Activated CD8-positive, alpha-beta memory T cell treated with anti-CD3 and anti-CD28 coated beads, Interleukin-2, amount 10 ng/mL, durations not matched to agents 7 days and 5 days (primary cell): ENCODE measurements at regions not wholly inside any gene's neighbourhood (a gene's known extent, or its start where the extent isn't known, plus 50 kb on each side); places are given as distances from the start of the nearest gene placed in this dataset.

Experiments
- ATAC-seq: fragments of 150-1000 bp; cut with Tn5 transposase; one replicate; pipeline ENCODE4 v1.10.0; 2021; ENCODE audit warnings: moderate library complexity
- CTCF ChIA-PET: fragments of 350-600 bp; sonication (Branson Sonifier 250); formaldehyde crosslinking; loops from one replicate; lab custom pipeline; 2021; ENCODE audit warnings: antibody characterized with exemption; lab: Charles Lee
- DNase-seq: peaks from one replicate; pipeline ENCODE4 v3.0.0-alpha.2; 2020
- H3K27ac Mint-ChIP-seq: one replicate; pipeline ENCODE4 v1.8.0; 2021; ENCODE audit warnings: mild to moderate bottlenecking, mixed read lengths
- H3K27me3 Mint-ChIP-seq: one replicate; pipeline ENCODE4 v1.8.0; 2021; ENCODE audit warnings: mixed read lengths
- H3K36me3 Mint-ChIP-seq: one replicate; pipeline ENCODE4 v1.8.0; 2021; ENCODE audit warnings: mild to moderate bottlenecking, mixed read lengths
- H3K4me1 Mint-ChIP-seq: one replicate; pipeline ENCODE4 v1.8.0; 2021; ENCODE audit warnings: mixed read lengths
- H3K4me3 Mint-ChIP-seq: one replicate; pipeline ENCODE4 v1.8.0; 2021; ENCODE audit warnings: mild to moderate bottlenecking, moderate library complexity, mixed read lengths
- H3K9me3 Mint-ChIP-seq: one replicate; pipeline ENCODE4 v1.8.0; 2022; ENCODE audit warnings: low read depth, mixed read lengths

DNA sequence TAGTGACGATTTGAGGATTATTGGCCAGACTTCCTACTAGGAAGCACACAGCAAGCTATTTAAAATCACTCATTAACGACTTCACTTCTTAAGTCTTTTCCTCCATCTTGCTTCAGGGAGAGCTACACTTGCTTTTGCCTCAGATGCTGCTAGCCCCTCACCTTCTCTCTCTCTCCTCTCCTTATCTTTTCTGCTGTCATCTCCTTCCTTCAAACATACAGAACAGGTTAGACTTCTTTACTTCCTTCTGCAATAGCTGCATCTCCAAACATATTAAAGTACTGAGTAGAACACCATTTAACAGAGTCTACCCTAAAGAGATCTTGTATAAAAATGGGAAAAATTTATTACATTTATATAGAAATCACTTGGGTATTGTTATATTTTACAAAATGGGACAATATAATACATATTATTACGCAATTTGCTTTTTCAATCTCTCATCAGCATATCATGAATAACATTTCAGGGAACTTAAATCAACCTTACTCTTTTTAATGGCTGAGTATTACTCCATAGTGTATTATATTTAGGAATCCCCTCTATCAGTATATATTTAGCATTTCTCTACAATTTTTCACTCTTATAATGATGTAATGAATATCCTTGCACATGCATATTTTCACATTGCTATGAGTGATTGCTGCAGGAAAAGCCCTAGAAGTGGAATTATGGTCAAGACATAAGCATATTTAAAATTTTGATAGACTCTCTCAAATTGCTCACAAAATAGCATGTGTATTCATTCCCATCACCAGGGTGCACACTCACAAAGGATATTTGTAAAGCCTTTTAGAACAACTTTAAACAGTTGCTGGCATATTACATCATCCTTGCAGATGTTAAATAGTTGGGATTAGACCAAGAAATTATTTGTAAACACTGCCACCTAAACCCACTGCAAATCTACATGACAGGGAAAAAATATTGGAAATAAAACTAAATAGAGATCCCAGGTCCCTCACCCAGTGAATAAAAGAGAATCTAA lies 164.5 kb upstream of the NFIB start:
- H3K27ac Mint-ChIP-seq = no peak overlapping the region
- no peaks in the 10 kb centered on the region for H3K4me1 Mint-ChIP-seq
- no peaks in the 10 kb centered on the region for H3K36me3 Mint-ChIP-seq
- DNase-seq (no peak), ATAC-seq (no peak)
- CTCF ChIA-PET = no interaction called here
- no peak overlapping the region for H3K4me3 Mint-ChIP-seq
- no peaks in the 10 kb centered on the region for H3K9me3 Mint-ChIP-seq
- peaks cover 3% of the 10 kb centered on the region for H3K27me3 Mint-ChIP-seq

DNA sequence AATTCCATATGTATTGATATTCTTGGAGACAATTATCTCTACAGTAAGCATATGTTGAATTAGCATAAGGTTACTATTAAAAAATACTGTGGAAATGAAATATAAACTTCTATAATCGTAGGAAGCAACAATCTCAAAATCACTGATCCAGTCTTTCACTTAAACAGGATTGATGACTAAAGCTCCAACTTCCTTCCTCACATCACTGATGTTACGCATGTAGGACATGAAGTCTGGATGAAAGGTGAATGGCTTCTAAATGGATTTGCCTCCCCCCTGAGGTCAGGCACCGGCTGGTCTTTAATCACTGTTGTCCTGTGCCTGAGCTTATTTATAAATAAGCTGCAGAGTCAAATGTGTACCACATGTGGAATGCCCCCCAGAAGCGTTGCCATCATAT lies 157.1 kb upstream of the NFIB start:
- CTCF ChIA-PET = interaction anchor here (1.0 kb wide), 1 partner anchor 23 kb away, joined by 3 read pairs; no protein-coding TSS in a partner anchor
- no peaks in the 10 kb centered on the region for H3K9me3 Mint-ChIP-seq
- DNase-seq (no peak), ATAC-seq (no peak)
- H3K4me3 Mint-ChIP-seq = no peak overlapping the region
- no peaks in the 10 kb centered on the region for H3K36me3 Mint-ChIP-seq
- peaks cover 5% of the 10 kb centered on the region for H3K27me3 Mint-ChIP-seq
- H3K27ac Mint-ChIP-seq = no peak overlapping the region
- no peaks in the 10 kb centered on the region for H3K4me1 Mint-ChIP-seq

DNA sequence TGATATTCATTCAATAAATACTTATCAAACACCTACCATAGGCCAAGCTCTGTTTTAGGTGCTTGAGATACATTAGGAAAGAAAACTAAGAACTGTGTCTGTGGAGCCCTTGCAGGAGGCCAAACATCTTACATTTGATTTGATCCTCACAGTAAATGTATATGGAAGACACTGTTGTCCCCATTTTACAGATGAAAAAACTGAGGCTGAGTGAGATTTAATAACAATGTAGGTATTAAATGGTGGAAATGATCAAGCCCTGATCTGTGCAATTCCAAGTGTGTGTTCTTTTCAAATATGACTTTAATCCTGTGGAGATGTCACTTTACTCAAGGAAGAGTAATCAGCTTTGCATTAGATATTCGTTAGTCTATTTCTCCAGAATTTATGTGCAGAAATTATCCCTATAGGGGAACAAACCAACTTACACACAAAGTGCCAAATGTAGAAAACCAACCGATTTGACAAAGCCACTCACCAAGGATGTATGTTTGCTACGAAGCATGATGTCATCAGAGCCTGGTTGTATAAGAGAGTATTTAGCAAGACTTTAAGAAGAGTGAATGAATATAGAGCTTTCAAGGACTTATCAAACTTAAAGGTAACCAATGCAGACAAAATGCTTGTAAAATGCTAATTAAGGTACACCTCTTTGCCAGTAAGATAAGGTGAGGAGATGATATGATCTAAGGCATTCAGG lies 153.9 kb upstream of the NFIB start:
- H3K27ac Mint-ChIP-seq = no peak overlapping the region
- no peaks in the 10 kb centered on the region for H3K9me3 Mint-ChIP-seq
- no peak overlapping the region for H3K4me3 Mint-ChIP-seq
- no peaks in the 10 kb centered on the region for H3K4me1 Mint-ChIP-seq
- no peaks in the 10 kb centered on the region for H3K36me3 Mint-ChIP-seq
- peaks cover 5% of the 10 kb centered on the region for H3K27me3 Mint-ChIP-seq
- DNase-seq (no peak), ATAC-seq (no peak)
- CTCF ChIA-PET = no interaction called here

DNA sequence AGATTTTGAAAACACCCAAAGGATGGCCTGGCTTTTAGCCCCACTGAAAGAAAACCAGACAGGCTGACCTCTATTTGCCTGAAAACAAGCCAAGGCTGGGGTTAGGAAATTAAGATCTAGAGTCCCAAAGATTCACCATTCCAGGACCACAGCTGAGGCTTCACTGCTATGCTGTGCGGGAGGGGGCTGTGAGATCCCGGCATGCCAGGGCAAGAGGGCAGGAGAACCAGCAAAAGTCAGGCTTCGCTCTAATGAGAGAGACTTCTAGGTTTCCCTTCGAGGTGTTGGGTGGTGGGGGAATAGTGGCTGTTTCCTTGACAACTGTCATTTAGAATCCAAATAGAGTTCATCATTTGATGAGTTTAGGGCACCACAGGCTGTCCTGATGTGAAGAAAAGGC lies 152.9 kb upstream of the NFIB start:
- ATAC-seq = no peak
- H3K4me1 Mint-ChIP-seq = no peaks in the 10 kb centered on the region
- CTCF ChIA-PET = no interaction called here
- H3K4me3 Mint-ChIP-seq = no peak overlapping the region
- DNase-seq = no peak
- H3K9me3 Mint-ChIP-seq = no peaks in the 10 kb centered on the region
- H3K27me3 Mint-ChIP-seq = peaks cover 3% of the 10 kb centered on the region
- H3K27ac Mint-ChIP-seq = no peak overlapping the region
- H3K36me3 Mint-ChIP-seq = no peaks in the 10 kb centered on the region

DNA sequence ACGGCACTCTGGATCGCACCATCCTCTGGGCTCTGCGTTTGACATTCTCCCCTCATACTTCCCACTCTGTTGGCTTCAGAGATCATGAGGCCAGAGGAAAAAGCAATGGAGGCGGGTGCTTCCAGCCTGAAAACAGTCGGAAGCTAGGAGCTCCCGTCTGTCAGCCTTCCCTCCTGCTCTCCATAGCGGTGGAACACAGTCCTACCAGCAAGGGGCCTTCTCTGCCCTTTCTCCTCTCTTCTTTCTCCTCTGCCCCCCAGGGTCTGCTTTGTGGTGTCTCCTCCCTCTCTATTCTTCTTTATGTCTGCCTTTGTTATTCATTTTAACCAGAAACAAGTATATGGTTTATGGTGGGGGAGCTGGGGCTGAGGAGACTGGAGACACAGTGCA lies 152.5 kb upstream of the NFIB start:
- Mint-ChIP-seq H3K27ac (no peak overlapping the region), H3K9me3 (no peaks in the 10 kb centered on the region), H3K36me3 (no peaks in the 10 kb centered on the region), H3K27me3 (peaks cover 3% of the 10 kb centered on the region), H3K4me3 (no peak overlapping the region), H3K4me1 (no peaks in the 10 kb centered on the region)
- ATAC-seq = no peak
- CTCF ChIA-PET = no interaction called here
- no peak for DNase-seq

DNA sequence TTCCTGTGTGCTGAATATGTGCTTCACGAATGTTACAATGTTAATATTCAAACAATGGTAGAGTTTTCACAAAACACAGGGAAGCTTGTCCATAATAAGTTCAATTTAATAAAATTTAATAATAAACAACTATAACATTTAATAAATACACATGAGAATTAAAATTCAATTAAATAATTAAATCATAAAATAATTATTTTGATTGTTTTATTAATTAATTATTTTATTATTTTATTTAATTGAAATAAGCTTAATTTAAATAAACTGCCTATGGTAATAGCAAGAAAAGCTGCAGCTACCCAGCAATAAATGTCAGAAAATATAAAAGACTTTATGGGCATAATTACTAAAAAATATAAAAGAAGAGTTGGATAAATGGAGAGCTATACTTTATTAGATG lies 149.0 kb upstream of the NFIB start:
- no peak overlapping the region for H3K27ac Mint-ChIP-seq
- no peaks in the 10 kb centered on the region for H3K36me3 Mint-ChIP-seq
- no peaks in the 10 kb centered on the region for H3K9me3 Mint-ChIP-seq
- DNase-seq = no peak
- H3K4me3 Mint-ChIP-seq = no peak overlapping the region
- ATAC-seq = no peak
- CTCF ChIA-PET = no interaction called here
- no peaks in the 10 kb centered on the region for H3K4me1 Mint-ChIP-seq
- H3K27me3 Mint-ChIP-seq = peaks cover 3% of the 10 kb centered on the region

DNA sequence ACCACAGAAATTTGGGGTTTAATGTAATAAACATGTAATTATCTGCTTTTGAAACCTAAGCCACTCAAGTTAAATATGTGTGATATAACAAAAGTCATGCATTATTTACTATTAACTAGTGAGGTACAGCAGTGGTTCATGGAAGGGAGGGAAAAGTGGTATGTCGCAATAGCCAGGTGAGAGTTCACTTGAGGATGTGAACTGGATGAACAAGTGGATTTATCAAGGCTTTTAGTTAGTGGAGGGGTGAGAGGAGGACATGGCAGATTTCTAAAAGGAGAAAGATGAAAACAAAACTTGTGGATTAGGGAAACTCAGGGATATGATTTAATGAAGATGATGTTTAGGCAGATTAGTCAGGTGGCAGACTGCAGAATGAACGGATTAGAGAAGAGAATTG lies 141.3 kb upstream of the NFIB start:
- Mint-ChIP-seq H3K36me3 (no peaks in the 10 kb centered on the region), H3K4me1 (no peaks in the 10 kb centered on the region), H3K27me3 (no peaks in the 10 kb centered on the region), H3K9me3 (no peaks in the 10 kb centered on the region), H3K27ac (no peak overlapping the region), H3K4me3 (no peak overlapping the region)
- ATAC-seq = no peak
- CTCF ChIA-PET = no interaction called here
- DNase-seq = no peak

DNA sequence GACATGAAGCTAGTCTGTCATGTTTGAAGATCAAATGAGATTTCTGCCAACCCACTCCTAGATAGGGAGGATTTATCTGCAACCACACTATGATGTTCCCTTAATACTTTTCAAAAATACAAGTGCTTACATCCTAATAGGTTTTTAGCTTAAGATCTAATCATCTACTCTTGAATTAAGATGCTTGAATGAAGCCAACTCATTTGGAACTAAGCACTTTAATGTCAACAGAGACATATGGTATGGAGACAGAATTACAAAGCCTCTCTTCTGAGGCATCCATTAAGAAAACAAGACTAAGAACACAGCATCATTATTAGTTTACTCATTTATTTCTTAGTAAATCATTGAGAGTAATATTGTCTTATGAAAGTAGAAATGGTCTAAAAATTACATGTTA lies 139.3 kb upstream of the NFIB start:
- ATAC-seq = no peak
- Mint-ChIP-seq H3K9me3 (no peaks in the 10 kb centered on the region), H3K36me3 (no peaks in the 10 kb centered on the region), H3K27ac (no peak overlapping the region), H3K27me3 (no peaks in the 10 kb centered on the region), H3K4me3 (no peak overlapping the region), H3K4me1 (no peaks in the 10 kb centered on the region)
- CTCF ChIA-PET = no interaction called here
- DNase-seq = no peak

DNA sequence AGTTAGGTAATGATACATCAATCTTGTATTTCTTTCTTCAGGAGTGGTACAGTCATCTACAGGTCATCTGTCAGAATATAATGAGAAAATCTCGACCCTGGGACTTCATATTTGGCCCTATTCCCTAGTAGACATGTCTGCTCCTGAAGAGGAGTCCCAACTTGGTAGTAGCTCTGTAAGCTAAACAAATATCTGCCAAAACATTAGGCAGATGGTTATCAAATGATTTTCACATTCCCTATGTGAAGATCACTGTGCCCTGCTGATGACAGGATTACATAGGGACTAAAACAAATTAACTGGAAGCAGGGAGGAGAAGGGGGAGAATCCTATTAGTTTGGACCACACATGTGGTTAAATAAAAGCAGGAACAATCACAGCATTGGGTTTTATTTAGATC lies 138.6 kb upstream of the NFIB start:
- Mint-ChIP-seq H3K4me3 (no peak overlapping the region), H3K27me3 (no peaks in the 10 kb centered on the region), H3K27ac (no peak overlapping the region), H3K9me3 (no peaks in the 10 kb centered on the region), H3K4me1 (no peaks in the 10 kb centered on the region), H3K36me3 (no peaks in the 10 kb centered on the region)
- no peak for ATAC-seq
- CTCF ChIA-PET = no interaction called here
- DNase-seq = no peak

DNA sequence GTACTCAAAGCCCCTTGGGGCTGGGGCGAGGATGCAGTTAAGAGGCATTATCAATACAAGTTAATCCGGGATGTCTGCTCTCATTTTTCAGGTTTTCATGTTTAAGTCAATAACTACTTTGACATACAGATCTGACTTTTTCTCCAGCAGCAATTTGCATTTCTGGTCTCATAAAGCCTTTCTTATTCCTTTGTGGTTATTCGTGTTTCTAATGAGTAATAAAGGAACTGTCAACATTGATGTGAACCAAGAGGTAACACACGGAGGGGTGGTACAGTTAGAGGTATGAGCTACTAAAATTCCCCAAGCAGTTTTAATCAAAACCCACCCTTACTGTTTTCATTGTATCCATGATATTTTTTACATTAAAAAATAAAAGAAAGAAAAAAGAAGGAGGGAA lies 138.0 kb upstream of the NFIB start:
- Mint-ChIP-seq H3K4me3 (no peak overlapping the region), H3K36me3 (no peaks in the 10 kb centered on the region), H3K27me3 (no peaks in the 10 kb centered on the region), H3K9me3 (no peaks in the 10 kb centered on the region), H3K4me1 (no peaks in the 10 kb centered on the region), H3K27ac (no peak overlapping the region)
- ATAC-seq (no peak), DNase-seq (no peak)
- CTCF ChIA-PET = no interaction called here

DNA sequence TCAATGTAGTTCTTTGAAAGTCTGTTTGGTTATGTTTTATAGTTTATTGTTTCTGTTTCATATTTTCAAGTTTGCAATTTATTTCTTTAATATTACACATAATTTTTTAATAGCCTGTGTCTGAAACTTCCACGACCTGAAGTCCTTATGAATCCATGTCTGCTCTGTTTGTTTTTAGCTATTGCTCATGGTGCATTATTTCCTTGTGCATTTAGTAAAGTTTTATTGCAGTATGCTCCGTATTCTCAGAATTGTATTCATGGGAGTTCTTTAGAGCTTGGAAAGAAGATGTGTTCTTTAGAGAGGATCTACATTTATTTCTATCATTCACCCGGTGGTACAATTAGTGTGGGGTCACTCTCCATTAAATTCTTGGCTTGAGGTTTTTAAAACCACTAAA lies 133.2 kb upstream of the NFIB start:
- Mint-ChIP-seq H3K27ac (no peak overlapping the region), H3K4me3 (no peak overlapping the region), H3K36me3 (no peaks in the 10 kb centered on the region), H3K4me1 (no peaks in the 10 kb centered on the region), H3K9me3 (no peaks in the 10 kb centered on the region), H3K27me3 (no peaks in the 10 kb centered on the region)
- ATAC-seq = no peak
- no peak for DNase-seq
- CTCF ChIA-PET = no interaction called here

DNA sequence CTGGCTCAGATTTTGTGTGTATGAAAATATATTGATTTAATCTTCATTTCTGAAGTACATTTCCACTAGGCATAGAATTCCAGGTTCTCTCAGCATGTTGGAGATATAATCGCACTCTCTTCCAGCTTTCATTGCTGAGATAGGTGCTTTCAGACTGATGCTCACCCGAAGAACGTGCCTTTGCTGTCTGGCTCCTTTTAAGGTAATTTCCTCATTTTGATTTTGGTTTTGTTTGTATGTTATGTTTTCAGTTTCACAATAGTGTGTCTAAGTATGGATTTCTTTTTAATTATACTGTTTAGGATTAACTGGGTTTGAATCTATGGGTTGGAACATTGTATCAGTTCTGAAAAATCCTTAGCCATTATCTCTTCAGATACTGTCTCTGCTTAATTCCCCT lies 132.0 kb upstream of the NFIB start:
- H3K27ac Mint-ChIP-seq = no peak overlapping the region
- no peaks in the 10 kb centered on the region for H3K27me3 Mint-ChIP-seq
- no peaks in the 10 kb centered on the region for H3K4me1 Mint-ChIP-seq
- H3K36me3 Mint-ChIP-seq = no peaks in the 10 kb centered on the region
- H3K9me3 Mint-ChIP-seq = no peaks in the 10 kb centered on the region
- H3K4me3 Mint-ChIP-seq = no peak overlapping the region
- no peak for DNase-seq
- CTCF ChIA-PET = no interaction called here
- no peak for ATAC-seq

DNA sequence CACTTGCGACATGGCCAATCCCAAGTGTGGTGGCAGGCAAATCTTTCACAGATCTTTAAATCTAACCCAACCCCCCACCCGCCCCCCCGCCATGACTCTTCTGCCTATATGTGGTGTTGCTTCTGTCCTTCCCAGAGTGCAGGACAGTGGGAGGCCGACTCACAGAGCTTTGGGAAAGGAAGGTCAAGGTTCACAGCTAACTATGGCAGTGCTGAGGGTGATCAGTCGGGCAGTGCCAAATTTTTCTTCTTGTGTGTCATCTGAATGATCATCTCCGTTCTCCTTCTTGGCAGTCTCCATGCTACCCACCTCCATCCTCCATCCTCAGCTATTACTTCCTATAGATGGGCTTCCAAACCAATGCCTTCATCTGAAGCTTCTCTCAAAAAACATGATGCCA lies 129.0 kb upstream of the NFIB start:
- no peaks in the 10 kb centered on the region for H3K9me3 Mint-ChIP-seq
- no peak overlapping the region for H3K4me3 Mint-ChIP-seq
- no peaks in the 10 kb centered on the region for H3K4me1 Mint-ChIP-seq
- DNase-seq (no peak), ATAC-seq (no peak)
- H3K27me3 Mint-ChIP-seq = no peaks in the 10 kb centered on the region
- no peaks in the 10 kb centered on the region for H3K36me3 Mint-ChIP-seq
- no peak overlapping the region for H3K27ac Mint-ChIP-seq
- CTCF ChIA-PET = no interaction called here

DNA sequence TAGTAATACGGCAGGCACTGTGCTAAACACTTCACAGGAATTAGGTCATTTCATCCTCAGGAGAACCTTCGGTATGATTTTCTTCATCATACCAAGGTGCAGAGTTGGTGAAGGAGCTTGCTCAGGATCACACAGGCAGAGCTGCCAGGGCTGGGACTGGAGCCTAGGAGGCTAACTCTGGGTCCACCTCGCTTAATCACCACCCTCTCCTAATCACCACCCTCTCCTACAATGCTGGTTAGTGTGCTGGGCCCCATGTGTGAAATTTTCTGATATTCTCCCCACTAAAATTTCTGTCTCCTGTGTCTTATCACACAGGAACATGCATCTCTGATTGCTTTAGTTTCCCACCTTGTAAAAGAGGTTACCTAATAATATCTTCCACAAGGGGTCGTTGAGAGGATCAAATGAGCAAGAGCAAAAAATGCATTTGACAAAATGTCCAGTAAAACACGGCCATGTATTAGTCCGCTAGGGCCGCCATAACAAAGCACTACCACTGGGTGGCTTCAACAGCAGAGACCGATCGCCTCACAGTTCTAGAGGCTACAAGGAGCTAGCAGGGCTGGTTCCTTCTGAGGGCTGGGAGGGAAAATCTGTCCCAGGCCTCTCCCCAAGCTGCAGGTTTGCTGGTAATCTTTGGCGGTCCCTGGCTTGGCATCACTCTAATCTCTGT lies 128.2 kb upstream of the NFIB start:
- no peak for DNase-seq
- H3K36me3 Mint-ChIP-seq = no peaks in the 10 kb centered on the region
- H3K4me3 Mint-ChIP-seq = no peak overlapping the region
- CTCF ChIA-PET = no interaction called here
- no peak overlapping the region for H3K27ac Mint-ChIP-seq
- H3K4me1 Mint-ChIP-seq = no peaks in the 10 kb centered on the region
- ATAC-seq = no peak
- H3K9me3 Mint-ChIP-seq = no peaks in the 10 kb centered on the region
- H3K27me3 Mint-ChIP-seq = no peaks in the 10 kb centered on the region
